Activated naive CD8-positive, alpha-beta T cell treated with anti-CD3 and anti-CD28 coated beads, Interleukin-2, amount 10 ng/mL, durations not matched to agents 7 days and 5 days (primary cell): ENCODE measurements at regions not wholly inside any gene's neighbourhood (a gene's known extent, or its start where the extent isn't known, plus 50 kb on each side); places are given as distances from the start of the nearest gene placed in this dataset.

ENCODE experiments used
- ATAC-seq: fragments of 150-1000 bp; cut with Tn5 transposase; one replicate; pipeline ENCODE4 v1.10.0; 2021; ENCODE audit warnings: low read depth, moderate library complexity
- POLR2A ChIA-PET: fragments of 350-600 bp; sonication (Branson Sonifier 250); formaldehyde crosslinking; loops from one replicate; lab custom pipeline; 2021; ENCODE audit warnings: antibody characterized with exemption; lab: Charles Lee
- DNase-seq: peaks from one replicate; pipeline ENCODE4 v3.0.0; 2021
- H3K27ac Mint-ChIP-seq: one replicate; pipeline ENCODE4 v1.8.0; 2022; ENCODE audit warnings: mild to moderate bottlenecking, mixed read lengths
- H3K27me3 Mint-ChIP-seq: one replicate; pipeline ENCODE4 v1.8.0; 2022; ENCODE audit warnings: mild to moderate bottlenecking, moderate library complexity, mixed read lengths
- H3K36me3 Mint-ChIP-seq: one replicate; pipeline ENCODE4 v1.8.0; 2021; ENCODE audit warnings: mild to moderate bottlenecking, mixed read lengths
- H3K4me1 Mint-ChIP-seq: one replicate; pipeline ENCODE4 v1.8.0; 2021; ENCODE audit warnings: mixed read lengths
- H3K4me3 Mint-ChIP-seq: one replicate; pipeline ENCODE4 v1.8.0; 2022; ENCODE audit warnings: mild to moderate bottlenecking, moderate library complexity, mixed read lengths
- H3K9me3 Mint-ChIP-seq: one replicate; pipeline ENCODE4 v1.8.0; 2021; ENCODE audit warnings: mixed read lengths

DNA sequence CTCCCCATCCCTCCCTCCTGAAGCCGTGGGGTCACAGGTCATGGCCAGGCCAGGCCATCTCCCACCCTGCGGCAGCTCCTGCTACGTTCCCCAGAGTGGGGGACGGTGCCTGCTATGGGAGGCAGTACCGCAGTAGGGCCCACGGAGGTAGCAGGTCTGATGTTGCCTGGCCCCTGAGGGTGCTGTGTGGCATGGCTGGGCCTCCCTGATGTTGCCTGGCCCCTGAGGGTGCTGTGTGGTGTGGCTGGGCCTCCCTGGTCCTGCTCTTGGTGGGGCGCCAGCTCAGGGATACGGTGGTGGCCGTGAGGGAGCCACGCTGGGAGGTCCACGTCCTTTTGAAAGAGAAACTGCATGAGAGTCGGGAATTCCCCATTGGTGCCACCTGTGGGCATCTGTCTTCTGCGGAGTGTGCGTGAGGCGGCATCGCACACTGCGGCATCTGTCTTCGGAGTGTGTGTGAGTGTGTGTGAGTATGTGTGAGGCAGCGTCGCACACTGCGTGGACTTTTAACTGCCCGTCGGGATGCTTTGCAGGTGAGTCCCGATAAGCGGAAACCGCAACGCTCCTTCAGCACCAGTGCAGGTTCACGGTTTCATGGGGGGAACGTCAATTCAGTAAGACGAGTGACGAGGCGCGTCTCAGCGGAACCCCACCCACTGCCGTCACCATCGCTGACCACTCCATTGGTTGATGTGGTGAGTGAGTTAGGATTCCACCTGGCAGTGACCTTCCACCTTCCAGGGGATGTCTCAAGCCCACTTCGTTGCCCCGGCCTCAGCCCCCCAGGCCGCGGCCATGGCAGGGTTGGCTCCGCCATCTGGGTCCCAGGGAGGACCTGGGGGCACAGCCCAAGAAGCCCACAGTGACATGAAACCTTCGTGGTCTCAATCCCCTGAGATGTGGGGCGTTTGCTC is 51.2 kb upstream of the CFAP46 start:
- no peaks in the 10 kb centered on the region for H3K36me3 Mint-ChIP-seq

DNA sequence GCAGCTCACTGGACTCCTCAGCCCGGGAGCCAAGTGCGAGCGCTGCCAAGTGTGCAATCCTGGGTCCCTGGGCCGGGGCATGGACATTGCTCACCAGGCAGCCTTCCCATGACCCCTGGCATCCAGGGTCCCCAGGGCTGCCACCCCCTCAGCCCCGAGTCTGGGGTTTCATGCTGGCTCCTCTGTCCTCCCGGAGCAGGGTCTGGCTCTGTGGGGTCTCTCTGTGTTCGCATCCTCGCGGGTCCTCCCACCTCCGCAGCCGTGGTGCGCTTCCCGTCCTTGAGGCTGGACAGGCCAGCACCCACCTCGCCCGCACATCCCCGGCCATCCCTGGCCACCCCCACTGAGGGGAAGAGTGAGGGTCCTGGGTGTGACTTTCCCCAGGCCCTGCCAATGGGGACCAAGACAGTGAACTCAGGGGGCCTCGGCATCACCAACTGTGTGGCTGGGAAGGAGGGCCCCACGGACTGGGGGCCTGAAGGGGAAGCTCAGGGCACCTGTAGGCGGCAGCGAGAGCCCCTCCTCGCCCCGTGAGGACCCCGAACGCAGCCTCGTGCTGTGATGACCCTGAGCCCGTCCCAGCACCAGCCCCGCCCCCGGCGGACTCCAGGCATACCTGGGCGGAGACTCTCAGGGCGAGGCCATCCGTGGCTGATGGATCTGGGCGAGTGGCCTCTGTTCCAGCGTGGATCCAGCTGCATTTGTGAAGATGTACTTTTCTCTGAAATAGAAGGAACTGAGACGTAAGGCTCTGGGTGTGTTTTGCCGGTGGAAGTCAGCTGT is 50.3 kb upstream of the CFAP46 start:
- H3K4me1 Mint-ChIP-seq: no peaks in the 10 kb centered on the region

More for the DNA sequence above, 51.2 kb upstream of the CFAP46 start:
- no peak for DNase-seq
- POLR2A ChIA-PET: no interaction called here
- Mint-ChIP-seq H3K27ac (no peak overlapping the region), H3K4me1 (no peaks in the 10 kb centered on the region), H3K27me3 (no peaks in the 10 kb centered on the region), H3K4me3 (no peak overlapping the region), H3K9me3 (no peaks in the 10 kb centered on the region)
- ATAC-seq: no peak

More for the DNA sequence above, 50.3 kb upstream of the CFAP46 start:
- Mint-ChIP-seq H3K9me3 (no peaks in the 10 kb centered on the region), H3K4me3 (no peak overlapping the region), H3K27ac (no peak overlapping the region), H3K36me3 (no peaks in the 10 kb centered on the region), H3K27me3 (no peaks in the 10 kb centered on the region)
- POLR2A ChIA-PET: no interaction called here
- no peak for DNase-seq
- no peak for ATAC-seq
